GM21423 (cell line): ENCODE measurements at regions not wholly inside any gene's neighbourhood (a gene's known extent, or its start where the extent isn't known, plus 50 kb on each side); places are given as distances from the start of the nearest gene placed in this dataset.
A peak's percentile ranks its signal among the peaks of the same experiment; 100 is the strongest.
"Not testable (repeated sequence)": the region's sequence is repeated elsewhere in the genome, so short reads cannot be mapped to it uniquely, and the experiment has no call there.

Experiments
- ATAC-seq: cut with Tn5 transposase; IDR thresholded peaks from one replicate; pipeline ENCODE4 v1.9.1; 2021; ENCODE audit warnings: mild to moderate bottlenecking, moderate library complexity; ENCODE audit not compliant: unreplicated experiment

GRCh38 chr16:13336907-13337881 is 435.8 kb downstream of the SHISA9 start:
- not testable (repeated sequence) for ATAC-seq

DNA sequence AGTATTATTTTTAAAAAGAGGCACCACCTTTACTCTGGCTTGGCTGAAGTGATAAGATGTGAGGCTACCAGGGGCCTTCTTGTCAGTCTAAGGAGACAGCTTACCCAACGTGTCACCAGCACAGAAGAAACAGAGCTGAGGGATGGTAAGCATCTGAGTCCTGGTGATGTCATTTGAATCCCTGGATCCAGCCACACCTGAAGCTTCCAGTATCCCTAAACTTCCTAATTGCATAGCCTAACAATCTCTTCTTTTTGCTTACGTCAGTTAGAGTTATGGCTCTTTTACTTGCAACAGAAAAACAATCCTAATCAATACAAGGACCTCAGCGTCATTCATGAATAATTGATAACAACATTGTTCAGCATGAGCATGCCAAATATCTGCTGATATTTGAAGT is 436.6 kb downstream of the SHISA9 start:
- no peak for ATAC-seq

GRCh38 chr16:13342675-13343074 is 441.3 kb downstream of the SHISA9 start:
- ATAC-seq, result no peak

GRCh38 chr16:13344001-13344400 is 442.6 kb downstream of the SHISA9 start:
- ATAC-seq, result no peak

- ATAC-seq, result no peak
Observed at GRCh38 chr16:13348416-13348815, 447.0 kb downstream of the SHISA9 start.

GRCh38 chr16:13350000-13350399 is 448.6 kb downstream of the SHISA9 start:
- no peak for ATAC-seq

DNA sequence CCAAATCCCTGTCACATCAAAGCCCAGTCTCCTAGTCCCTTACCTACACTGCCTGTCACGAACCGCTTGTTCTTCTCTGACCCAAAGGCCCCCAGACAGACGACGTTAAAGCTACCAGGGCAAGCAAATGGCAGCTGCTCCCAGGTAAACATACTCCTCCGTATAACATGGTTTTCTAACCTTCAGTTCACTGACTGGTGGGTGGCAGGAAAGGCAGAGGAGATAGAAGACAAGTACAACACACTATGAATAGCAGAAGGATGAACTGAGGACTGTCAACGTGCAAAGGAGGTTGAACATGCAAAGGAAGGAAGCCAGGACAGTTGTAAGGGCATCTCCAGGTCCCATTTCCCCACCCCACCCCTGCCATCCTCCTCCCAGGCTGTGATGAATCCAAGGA is 449.8 kb downstream of the SHISA9 start:
- ATAC-seq, result no peak

GRCh38 chr16:13351601-13352217 is 450.3 kb downstream of the SHISA9 start:
- ATAC-seq, result no peak

- not testable (repeated sequence) for ATAC-seq
Observed at GRCh38 chr16:13352796-13353195, 451.4 kb downstream of the SHISA9 start.

DNA sequence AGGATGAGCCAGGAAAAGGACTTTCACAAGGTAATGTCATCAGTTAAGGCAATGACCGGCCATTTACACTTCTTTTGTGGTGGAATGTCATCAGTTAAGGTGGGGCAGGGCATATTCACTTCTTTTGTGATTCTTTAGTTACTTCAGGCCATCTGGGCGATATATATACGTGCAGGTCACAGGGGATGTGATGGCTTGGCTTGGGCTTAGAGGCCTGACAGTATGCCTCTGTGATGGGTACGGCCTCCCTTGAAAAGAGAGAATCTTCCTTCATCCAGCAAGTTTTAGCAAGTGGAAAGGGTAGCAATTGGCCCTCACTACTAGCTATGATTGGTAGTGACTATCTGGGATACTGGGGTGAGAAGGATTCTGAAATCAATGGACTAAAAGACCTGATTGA is 456.4 kb downstream of the SHISA9 start:
- not testable (repeated sequence) for ATAC-seq

- no peak for ATAC-seq
Observed at GRCh38 chr16:13359835-13360234, 458.4 kb downstream of the SHISA9 start.

DNA sequence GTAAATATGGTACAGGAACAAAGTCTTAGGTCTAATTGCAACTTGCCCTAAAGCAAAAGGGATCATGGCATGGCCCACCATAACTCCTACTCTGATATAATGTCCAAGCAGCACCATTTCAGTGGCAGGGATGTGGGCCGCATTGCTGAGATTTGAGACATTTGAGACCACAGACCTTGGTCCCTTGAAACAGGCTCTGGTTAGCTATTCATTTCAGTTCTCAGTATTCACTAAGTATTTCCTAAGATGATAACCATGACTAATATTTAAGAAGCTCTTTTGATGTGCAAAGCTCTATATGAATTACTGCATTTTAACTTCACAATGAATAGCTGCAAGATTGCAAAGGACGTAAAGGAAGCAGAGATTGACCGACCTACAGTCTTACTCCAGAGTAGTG is 471.0 kb downstream of the SHISA9 start:
- no peak for ATAC-seq

- ATAC-seq, result no peak
Observed at GRCh38 chr16:13376174-13376573, 474.8 kb downstream of the SHISA9 start.

GRCh38 chr16:13377143-13377542 is 475.7 kb downstream of the SHISA9 start:
- ATAC-seq, result no peak

- ATAC-seq, result no peak
Observed at GRCh38 chr16:13378151-13378550, 476.8 kb downstream of the SHISA9 start.

DNA sequence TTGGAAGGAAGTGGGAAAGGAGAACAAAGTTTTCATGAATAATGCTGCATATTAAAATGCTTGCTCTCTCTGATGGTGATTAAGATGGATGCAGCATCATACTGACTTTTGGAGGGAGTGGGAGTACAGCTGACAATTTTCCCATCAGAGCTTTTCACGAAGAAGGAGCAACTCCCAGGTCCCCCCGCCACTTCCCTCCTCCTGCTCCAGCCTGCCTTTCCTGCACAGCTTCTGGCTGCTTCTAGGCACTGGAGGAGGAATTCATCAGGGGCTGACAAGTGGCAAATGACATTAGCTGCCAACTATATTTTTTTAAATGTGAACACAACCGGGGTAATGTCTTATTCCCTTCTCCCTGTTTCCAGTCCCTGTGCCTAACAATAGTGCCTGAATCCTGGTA is 477.9 kb downstream of the SHISA9 start:
- no peak for ATAC-seq

DNA sequence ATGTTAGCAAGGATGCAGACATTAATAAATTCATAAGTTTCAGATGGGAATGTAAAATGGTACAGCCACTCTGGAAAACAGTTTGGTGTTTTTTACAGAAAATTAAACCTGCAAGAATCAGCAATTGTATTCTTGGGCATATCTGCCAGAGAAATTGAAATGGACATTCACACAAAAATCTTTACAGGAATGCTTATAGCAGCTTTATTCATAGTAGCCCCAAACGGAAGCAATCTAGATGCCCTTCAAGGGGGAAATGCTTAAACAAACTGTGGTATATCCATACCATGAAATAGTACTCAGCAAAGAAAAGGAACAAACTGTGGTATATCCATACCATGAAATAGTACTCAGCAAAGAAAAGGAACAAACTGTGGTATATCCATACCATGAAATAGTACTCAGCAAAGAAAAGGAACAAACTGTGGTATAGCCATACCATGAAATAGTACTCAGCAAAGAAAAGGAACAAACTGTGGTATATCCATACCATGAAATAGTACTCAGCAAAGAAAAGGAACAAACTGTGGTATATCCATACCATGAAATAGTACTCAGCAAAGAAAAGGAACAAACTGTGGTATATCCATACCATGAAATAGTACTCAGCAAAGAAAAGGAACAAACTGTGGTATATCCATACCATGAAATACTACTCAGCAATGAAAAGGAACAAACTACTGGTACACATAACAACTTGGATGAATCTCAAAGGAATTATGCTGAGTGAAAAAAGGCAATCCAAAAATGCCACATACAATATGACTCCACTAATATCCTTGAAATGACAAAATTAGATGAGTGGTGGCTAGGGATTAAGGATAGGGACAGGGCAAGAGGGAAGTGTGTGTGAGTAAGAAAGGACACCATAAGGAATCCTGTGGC is 484.0 kb downstream of the SHISA9 start:
- ATAC-seq, result not testable (repeated sequence)

- peak; percentile 56 for ATAC-seq
Observed at GRCh38 chr16:13390093-13390985, 488.9 kb downstream of the SHISA9 start.

GRCh38 chr16:13390986-13391305 is 489.5 kb downstream of the SHISA9 start:
- ATAC-seq, result no peak

DNA sequence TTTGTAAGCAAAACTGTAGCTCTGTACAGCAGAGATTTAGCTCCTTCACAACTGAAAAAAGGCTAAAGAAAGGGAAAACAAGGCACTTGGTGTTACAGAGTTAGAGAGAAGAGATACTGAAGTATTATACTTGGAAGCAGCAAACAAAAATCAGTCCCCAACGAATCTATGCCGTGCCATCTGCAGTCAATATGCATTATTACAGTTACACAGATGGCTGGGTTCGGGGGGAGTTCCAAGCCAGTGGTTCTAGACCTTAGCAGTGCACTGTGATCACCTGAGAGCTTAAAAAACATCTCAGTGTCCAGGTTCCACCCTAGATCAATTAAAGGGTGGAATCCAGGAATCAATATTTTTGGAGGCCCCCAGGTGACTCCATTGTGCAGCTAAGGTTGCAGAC is 489.9 kb downstream of the SHISA9 start:
- no peak for ATAC-seq
